ENCODE measurements at regions not wholly inside any gene's neighbourhood (a gene's known extent, or its start where the extent isn't known, plus 50 kb on each side); places are given as distances from the start of the nearest gene placed in this dataset.

GRCh38 chr3:43866529-43867353, 176.0 kb downstream of the ABHD5 start (continued):
- no peak for TF ChIP-seq ZNF384 (IDR thresholded peaks at IDR 0.05; ENCODE audit: borderline replicate concordance, low read depth, low read length)
- TF ChIP-seq IKZF2 (IDR thresholded peaks at IDR 0.05), result no peak
- TF ChIP-seq NFIC (IDR thresholded peaks at IDR 0.05; ENCODE audit: low read depth, low read length), result no peak
- TF ChIP-seq IKZF1 (conservative IDR thresholded peaks at IDR 0.05), result no peak
- no peak for TF ChIP-seq ZBTB40 (IDR thresholded peaks at IDR 0.05; ENCODE audit: borderline replicate concordance)

- ChIA-PET RAD21 (ENCODE audit: unreplicated experiment) (interaction anchor here (1.0 kb wide), 1 partner anchor 331 kb away, joined by 3 read pairs; no protein-coding TSS in a partner anchor), SMC1A (ENCODE audit: uncharacterized antibody, unreplicated experiment) (interaction anchor here (0.7 kb wide), 1 partner anchor 88 kb away, joined by 3 read pairs; no protein-coding TSS in a partner anchor), POLR2A (interaction anchor here (0.5 kb wide), 1 partner anchor 11 kb away, joined by 3 read pairs; no protein-coding TSS in a partner anchor), CTCF (interaction anchor here (5.3 kb wide), 1 partner anchor 12 kb away, joined by 26 read pairs; no protein-coding TSS in a partner anchor)
- intact Hi-C loops (cut with micrococcal nuclease; ENCODE audit: unreplicated experiment) (no loop called here), in situ Hi-C loops (cut with MboI) (no loop called here)
- 0 out of 2 replicates have a peak, but pooled peaks cover 3% of the 10 kb centered on the region for H4K20me1 ChIP-seq (ENCODE audit: control insufficient read depth, insufficient read depth)
- no peaks in the 10 kb centered on the region for H3K9me3 ChIP-seq (replicated peaks; ENCODE audit: control insufficient read depth, insufficient read depth, low read length)
- no peaks in the 10 kb centered on the region for H3K79me2 ChIP-seq (ENCODE audit: control insufficient read depth, insufficient read depth, low read length)
- no peak for ATAC-seq
- no peak overlapping the region for H3K4me2 ChIP-seq (ENCODE audit: control insufficient read depth, insufficient read depth)
- no peak overlapping the region for H2AFZ ChIP-seq (ENCODE audit: control insufficient read depth, low read depth, low read length)
- H3K27ac ChIP-seq (ENCODE audit: control insufficient read depth, insufficient read depth), result no peak overlapping the region
- DNase-seq (ENCODE audit: low read depth, low spot score), result no peak
- H3K9ac ChIP-seq (ENCODE audit: control insufficient read depth, insufficient read depth, low read length), result no peak overlapping the region
- TF ChIP-seq NR2C2 (IDR thresholded peaks at IDR 0.05; ENCODE audit: borderline replicate concordance, control insufficient read depth, insufficient read length, low read depth) (no peak), MTA2 (IDR thresholded peaks at IDR 0.05; ENCODE audit: low read depth) (no peak), ZSCAN29 (IDR thresholded peaks at IDR 0.05) (no peak), YY1 (IDR thresholded peaks at IDR 0.05; ENCODE audit: low read depth, low read length) (no peak), CREM (IDR thresholded peaks at IDR 0.05; ENCODE audit: low read depth) (no peak), STAT3 (IDR thresholded peaks at IDR 0.05; ENCODE audit: low read depth, low read length) (no peak), ZNF207 (IDR thresholded peaks at IDR 0.05; ENCODE audit: borderline replicate concordance) (no peak), WRNIP1 (IDR thresholded peaks at IDR 0.05; ENCODE audit: borderline replicate concordance, low read depth, low read length) (no peak), KAT2A (conservative IDR thresholded peaks at IDR 0.05; ENCODE audit: control insufficient read depth, low read depth, low read length) (no peak), SPI1 (IDR thresholded peaks at IDR 0.05; ENCODE audit: borderline replicate concordance, insufficient read depth, low read depth, low read length) (no peak)
- no peak overlapping the region for H3K4me3 ChIP-seq
- peaks cover 6 to 7% of the 10 kb centered on the region in 2 experiments; a peak in 3 of 4 replicates for H3K27me3 ChIP-seq (replicated peaks in 1 of 2; ENCODE audit: control insufficient read depth in 2 of 2, insufficient read depth in 2 of 2, low read length in 1 of 2)
- no peaks in the 10 kb centered on the region for H3K4me1 ChIP-seq (ENCODE audit: control insufficient read depth, insufficient read depth, low read length)
- BruUV-seq (replicated peaks), result no TSS peak
- no peaks in the 10 kb centered on the region for H3K36me3 ChIP-seq (ENCODE audit: control insufficient read depth in 2 of 2, insufficient read depth in 2 of 2, low read length in 1 of 2)
- WGBS (ENCODE audit: insufficient coverage, insufficient replicate concordance, low lambda C conversion rate, missing lambda C conversion rate), result 57% methylated on average over 8 of the region's 8 CpGs
- FAIRE-seq, result no peak
Measured at GRCh38 chr3:43867436-43868072, 176.8 kb downstream of the ABHD5 start.
